Adipocyte (in vitro differentiated cells): ENCODE measurements at regions not wholly inside any gene's neighbourhood (a gene's known extent, or its start where the extent isn't known, plus 50 kb on each side); places are given as distances from the start of the nearest gene placed in this dataset.
"Not testable (repeated sequence)": the region's sequence is repeated elsewhere in the genome, so short reads cannot be mapped to it uniquely, and the experiment has no call there.

Experiments used
- DNase-seq: peaks from one replicate; pipeline ENCODE4 v3.0.0-alpha.2; 2015; ENCODE audit warnings: low read depth
- H3K27me3 ChIP-seq: replicated peaks from 2 replicates; pipeline ENCODE4 v1.7.0; 2013; ENCODE audit warnings: mild to moderate bottlenecking, low read length, moderate library complexity; ENCODE audit not compliant: control insufficient read depth, insufficient read depth
- H3K36me3 ChIP-seq: 2 replicates; pipeline ENCODE4 v1.7.0; 2013; ENCODE audit warnings: low read length, mild to moderate bottlenecking, moderate library complexity; ENCODE audit not compliant: control insufficient read depth, insufficient read depth, severe bottlenecking
- H3K4me1 ChIP-seq: 2 replicates; pipeline ENCODE4 v1.7.0; 2013; ENCODE audit warnings: mild to moderate bottlenecking, low read length, moderate library complexity; ENCODE audit not compliant: control insufficient read depth, insufficient read depth
- H3K4me3 ChIP-seq: 2 replicates; pipeline ENCODE4 v1.7.0; 2013; ENCODE audit warnings: mild to moderate bottlenecking, low read length, moderate library complexity
- H3K9ac ChIP-seq: 2 replicates; pipeline ENCODE4 v1.7.0; 2013; ENCODE audit warnings: mild to moderate bottlenecking, low read length, moderate library complexity
- H3K9me3 ChIP-seq: 2 replicates; pipeline ENCODE4 v1.7.0; 2013; ENCODE audit warnings: mild to moderate bottlenecking, low read length, moderate library complexity; ENCODE audit not compliant: control insufficient read depth

DNA sequence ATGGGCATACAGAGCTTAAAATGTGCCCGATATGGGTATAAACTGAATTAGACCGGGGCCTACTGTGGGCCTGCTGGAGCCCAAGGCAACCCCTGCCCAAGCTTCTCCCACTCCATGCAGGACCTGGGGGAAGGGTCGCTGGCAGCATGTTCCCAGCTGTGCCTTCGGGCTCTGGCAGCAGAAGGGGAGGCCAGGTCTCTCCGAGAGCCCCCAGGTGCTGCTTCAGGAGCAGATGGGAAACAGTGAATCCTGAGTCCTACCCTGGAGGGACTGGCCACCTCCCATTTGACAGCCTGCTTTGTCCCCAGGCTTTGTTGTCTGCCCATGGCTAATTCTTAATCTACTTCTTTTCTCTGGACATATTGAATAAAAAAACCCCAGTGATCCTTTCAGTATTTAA lies 315.6 kb upstream of the B3GAT1 start:
- Histone ChIP-seq H3K27me3 (peaks cover 31% of the 10 kb centered on the region), H3K4me3 (no peak overlapping the region), H3K36me3 (no peaks in the 10 kb centered on the region), H3K9me3 (no peaks in the 10 kb centered on the region), H3K4me1 (no peaks in the 10 kb centered on the region), H3K9ac (no peak overlapping the region)
- DNase-seq = no peak

DNA sequence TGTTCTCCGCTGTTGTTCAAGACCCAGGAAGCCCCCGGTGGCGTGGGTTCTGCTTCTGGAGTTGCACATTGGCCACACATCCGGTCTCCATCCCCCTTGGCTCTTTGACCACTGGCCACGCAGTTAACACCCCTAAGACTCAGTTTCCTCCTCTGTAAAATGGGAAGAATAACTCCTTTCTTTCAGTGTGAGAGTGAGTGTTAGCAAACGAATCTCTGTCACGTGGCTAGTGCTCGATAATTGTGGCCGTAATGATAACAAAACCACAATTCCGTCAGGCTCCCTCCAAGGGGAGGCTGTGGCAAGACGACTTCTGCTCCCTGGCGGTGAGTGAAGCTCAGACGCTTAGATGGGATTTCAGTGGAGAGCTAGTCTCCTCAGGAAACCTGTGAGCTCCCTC lies 315.2 kb upstream of the B3GAT1 start:
- no peak for DNase-seq
- no peaks in the 10 kb centered on the region for H3K9me3 ChIP-seq
- no peaks in the 10 kb centered on the region for H3K4me1 ChIP-seq
- no peak overlapping the region for H3K4me3 ChIP-seq
- H3K9ac ChIP-seq = no peak overlapping the region
- H3K36me3 ChIP-seq = no peaks in the 10 kb centered on the region
- peaks cover 26% of the 10 kb centered on the region for H3K27me3 ChIP-seq

DNA sequence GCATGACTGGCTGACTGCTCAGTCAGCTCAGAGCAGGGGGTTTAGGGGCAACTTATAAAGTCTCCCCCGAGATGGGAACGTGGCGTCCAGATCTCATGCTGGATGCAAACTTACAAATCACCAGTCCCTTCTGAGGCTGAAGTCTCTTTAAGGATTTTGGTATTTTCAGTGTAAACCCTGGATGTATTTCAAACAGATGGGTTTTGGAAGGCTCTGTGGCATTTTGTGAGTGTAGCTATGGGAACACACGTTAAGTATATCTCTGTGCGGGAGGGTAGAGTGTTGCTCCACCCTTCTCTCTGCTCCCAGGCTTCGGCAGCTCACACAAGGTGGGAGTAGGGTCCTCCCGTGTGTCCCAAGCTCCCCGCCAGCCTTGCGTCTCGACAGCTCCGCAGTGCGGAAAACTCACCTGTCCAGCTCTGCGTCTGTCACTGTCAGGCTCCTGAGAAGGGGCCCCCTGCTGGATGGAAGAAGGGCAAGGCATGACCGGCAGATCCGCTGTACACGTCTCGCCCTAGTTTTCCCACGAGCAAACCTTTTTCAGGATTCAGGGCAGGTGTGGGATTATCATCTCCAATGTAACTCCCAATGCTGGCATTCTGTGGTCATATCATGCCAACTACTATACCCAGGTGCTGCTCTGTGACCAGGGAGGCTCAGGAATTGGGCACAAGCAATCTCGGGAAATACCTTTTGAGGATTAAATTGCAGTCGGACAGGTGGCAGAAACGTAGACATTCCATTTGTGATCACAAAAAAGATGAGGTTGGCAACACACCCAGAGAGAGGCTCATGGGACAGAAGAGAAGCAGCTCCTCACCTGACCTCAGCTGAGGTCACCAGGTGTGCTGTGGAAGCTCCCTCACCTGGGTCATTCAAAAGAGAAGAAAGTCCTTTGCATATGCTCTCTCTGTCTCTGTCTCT lies 313.9 kb upstream of the B3GAT1 start:
- H3K9me3 ChIP-seq = no peaks in the 10 kb centered on the region
- H3K4me3 ChIP-seq = no peak overlapping the region
- H3K36me3 ChIP-seq = no peaks in the 10 kb centered on the region
- H3K4me1 ChIP-seq = no peaks in the 10 kb centered on the region
- no peak for DNase-seq
- H3K9ac ChIP-seq = no peak overlapping the region
- peaks cover 22% of the 10 kb centered on the region for H3K27me3 ChIP-seq

DNA sequence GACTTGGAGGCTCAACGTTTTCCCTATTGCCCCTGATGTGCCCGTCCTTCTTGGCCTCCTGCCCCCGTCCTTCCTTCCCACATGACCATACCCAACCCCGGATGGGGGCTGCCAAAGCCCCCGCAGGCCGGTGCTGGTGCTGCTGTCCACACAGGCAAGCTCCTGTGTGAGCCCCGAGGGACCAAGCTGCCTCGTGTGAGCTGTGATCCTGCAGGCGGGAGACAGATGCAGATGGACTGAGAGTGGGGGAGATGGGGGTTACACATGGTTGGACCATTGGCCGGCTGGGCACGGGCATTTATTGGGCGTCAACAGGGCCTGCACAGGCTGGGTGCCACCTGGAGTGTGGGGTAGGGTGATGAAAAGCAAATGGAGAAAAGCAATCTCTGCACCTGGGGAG lies 313.2 kb upstream of the B3GAT1 start:
- H3K4me3 ChIP-seq = no peak overlapping the region
- H3K27me3 ChIP-seq = peaks cover 22% of the 10 kb centered on the region
- no peaks in the 10 kb centered on the region for H3K4me1 ChIP-seq
- no peak overlapping the region for H3K9ac ChIP-seq
- H3K9me3 ChIP-seq = no peaks in the 10 kb centered on the region
- no peak for DNase-seq
- H3K36me3 ChIP-seq = no peaks in the 10 kb centered on the region

DNA sequence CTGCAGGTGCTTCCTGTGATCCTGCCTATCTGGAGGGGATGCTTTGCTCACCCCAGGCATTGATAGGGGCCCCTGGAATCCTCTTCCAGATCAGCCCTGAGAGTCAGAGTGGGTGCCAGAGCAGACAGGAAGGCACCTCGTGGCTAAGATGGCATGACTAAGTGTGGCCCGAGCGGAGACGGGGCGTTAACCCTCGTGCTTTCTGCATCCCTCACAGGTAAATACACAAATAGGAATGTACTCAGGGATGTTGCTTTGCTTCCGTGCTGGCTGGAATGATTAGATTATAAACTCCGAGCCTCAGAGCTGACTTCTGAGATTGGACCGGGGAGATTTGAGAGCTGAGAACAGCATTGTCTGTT lies 312.7 kb upstream of the B3GAT1 start:
- Histone ChIP-seq H3K9ac (no peak overlapping the region), H3K9me3 (no peaks in the 10 kb centered on the region), H3K4me3 (no peak overlapping the region), H3K36me3 (no peaks in the 10 kb centered on the region), H3K27me3 (peaks cover 22% of the 10 kb centered on the region), H3K4me1 (no peaks in the 10 kb centered on the region)
- DNase-seq = no peak

DNA sequence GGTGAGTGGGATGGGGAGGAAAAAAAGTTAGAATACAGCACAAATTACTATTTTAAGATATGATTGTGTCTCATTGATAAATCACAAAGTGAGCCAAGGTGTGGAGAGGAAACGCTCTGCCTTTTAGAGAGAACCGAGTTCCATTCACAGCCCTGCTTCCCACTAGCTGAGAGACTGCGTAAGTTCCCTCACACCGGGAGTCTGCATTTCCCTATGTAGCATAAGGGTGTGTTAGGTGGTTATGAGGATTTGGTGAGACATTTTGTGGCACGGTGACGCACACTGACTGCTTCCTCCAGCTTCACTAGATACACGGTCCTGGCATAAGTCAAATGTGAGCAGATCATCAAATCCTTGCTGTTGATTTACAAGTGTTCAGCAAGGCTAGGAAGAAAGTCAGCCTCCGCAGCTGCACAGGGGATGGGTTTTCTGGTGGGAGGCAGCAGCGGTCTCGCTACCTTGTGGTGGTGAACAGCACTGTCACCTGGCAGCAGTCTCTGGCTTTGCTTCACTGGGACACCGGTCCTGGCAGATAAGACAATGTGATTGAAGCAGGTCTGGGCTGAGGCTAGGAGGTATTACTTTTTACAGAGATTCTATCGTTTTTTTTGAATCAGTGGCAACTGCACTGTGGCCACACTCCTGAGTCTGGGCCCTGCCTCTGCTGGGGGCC lies 312.2 kb upstream of the B3GAT1 start:
- no peak overlapping the region for H3K9ac ChIP-seq
- no peak overlapping the region for H3K4me3 ChIP-seq
- peaks cover 22% of the 10 kb centered on the region for H3K27me3 ChIP-seq
- H3K9me3 ChIP-seq = no peaks in the 10 kb centered on the region
- H3K36me3 ChIP-seq = no peaks in the 10 kb centered on the region
- no peak for DNase-seq
- no peaks in the 10 kb centered on the region for H3K4me1 ChIP-seq

DNA sequence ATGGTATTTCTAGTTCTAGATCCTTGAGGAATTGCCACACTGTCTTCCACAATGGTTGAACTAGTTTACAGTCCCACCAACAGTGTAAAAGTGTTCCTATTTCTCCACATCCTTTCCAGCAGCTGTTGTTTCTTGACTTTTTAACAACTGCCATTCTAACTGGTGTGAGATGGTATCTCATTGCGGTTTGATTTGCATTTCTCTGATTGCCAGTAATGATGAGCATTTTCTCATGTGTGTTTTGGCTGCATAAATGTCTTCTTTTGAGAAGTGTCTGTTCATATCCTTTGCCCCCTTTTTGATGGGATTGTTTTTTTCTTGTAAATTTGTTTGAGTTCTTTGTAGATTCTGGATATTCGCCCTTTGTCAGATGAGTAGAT lies 308.6 kb upstream of the B3GAT1 start:
- not testable (repeated sequence) for DNase-seq, H3K36me3 ChIP-seq, H3K4me3 ChIP-seq, H3K4me1 ChIP-seq, H3K9ac ChIP-seq, H3K27me3 ChIP-seq, H3K9me3 ChIP-seq

DNA sequence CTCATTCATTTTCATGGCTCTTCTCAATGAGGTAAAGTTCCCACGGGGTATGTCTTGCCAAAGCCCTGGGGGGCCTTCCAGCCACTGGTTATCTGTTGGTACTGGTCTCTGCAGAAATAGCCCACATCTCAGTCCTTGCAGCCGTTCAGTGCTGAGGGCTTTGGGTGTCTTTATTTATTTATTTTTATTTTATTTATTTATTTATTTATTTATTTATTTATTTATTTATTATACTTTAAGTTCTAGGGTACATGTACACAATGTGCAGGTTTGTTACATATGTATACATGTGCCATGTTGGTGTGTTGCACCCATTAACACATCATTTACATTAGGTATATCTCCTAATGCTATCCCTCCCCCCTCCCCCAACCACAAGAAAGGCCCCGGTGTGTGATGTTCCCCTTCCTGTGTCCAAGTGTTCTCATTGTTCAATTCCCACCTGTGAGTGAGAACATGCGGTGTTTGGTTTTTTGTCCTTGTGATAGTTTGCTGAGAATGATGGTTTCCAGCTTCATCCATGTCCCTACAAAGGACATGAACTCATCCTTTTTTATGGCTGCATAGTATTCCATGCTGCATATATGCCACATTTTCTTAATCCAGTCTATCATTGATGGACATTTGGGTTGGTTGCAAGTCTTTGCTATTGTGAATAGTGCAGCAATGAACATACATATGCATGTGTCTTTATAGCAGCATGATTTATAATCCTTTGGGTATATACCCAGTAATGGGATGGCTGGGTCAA lies 308.1 kb upstream of the B3GAT1 start:
- H3K27me3 ChIP-seq = not testable (repeated sequence)

DNA sequence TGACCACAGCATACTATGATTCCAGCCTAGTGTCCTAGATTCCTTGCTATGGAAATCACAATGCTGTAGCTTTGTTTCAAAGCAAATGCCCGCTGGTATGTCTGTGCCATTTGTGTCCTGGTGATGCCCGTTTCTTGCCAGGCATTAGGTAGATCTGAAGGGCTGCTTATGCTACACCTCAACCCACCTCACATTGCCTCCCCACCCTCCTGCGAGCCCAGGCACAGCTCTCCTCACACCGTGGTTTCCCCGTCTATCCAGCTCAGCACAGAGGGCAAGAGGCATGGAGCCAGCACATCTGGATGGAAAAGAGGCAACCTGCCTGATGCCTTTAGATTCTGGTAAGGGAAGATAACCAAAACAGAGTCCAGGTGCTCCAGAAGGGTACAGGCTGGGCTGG lies 307.4 kb upstream of the B3GAT1 start:
- no peak overlapping the region for H3K4me3 ChIP-seq
- no peak overlapping the region for H3K9ac ChIP-seq
- DNase-seq = no peak
- no peaks in the 10 kb centered on the region for H3K36me3 ChIP-seq
- no peaks in the 10 kb centered on the region for H3K4me1 ChIP-seq
- H3K27me3 ChIP-seq = no peaks in the 10 kb centered on the region
- H3K9me3 ChIP-seq = no peaks in the 10 kb centered on the region

More for the DNA sequence above, 308.1 kb upstream of the B3GAT1 start:
- not testable (repeated sequence) for H3K36me3 ChIP-seq, H3K9ac ChIP-seq, DNase-seq, H3K4me1 ChIP-seq, H3K9me3 ChIP-seq, H3K4me3 ChIP-seq

DNA sequence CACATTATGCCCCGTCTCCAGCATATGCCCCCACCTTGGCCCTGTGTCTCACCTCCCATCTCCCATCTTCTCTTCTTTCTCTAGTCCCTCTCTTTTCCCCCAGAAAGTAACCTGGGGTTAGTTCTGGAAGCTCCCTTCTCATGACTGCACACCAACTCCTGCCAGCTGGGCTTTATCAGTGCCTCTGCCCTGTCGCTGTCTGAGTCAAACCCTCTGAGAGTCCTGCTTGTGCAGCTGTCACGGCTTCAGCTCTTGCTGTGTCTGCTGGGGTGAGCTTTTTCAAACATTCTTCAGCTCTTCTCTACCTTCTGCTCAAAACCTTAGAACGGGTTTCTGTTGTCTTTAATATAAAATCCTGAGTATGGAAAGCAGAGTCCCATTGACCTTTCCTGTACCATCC lies 304.5 kb upstream of the B3GAT1 start:
- Histone ChIP-seq H3K4me3 (no peak overlapping the region), H3K9ac (no peak overlapping the region), H3K36me3 (no peaks in the 10 kb centered on the region), H3K4me1 (no peaks in the 10 kb centered on the region), H3K27me3 (no peaks in the 10 kb centered on the region), H3K9me3 (no peaks in the 10 kb centered on the region)
- no peak for DNase-seq

DNA sequence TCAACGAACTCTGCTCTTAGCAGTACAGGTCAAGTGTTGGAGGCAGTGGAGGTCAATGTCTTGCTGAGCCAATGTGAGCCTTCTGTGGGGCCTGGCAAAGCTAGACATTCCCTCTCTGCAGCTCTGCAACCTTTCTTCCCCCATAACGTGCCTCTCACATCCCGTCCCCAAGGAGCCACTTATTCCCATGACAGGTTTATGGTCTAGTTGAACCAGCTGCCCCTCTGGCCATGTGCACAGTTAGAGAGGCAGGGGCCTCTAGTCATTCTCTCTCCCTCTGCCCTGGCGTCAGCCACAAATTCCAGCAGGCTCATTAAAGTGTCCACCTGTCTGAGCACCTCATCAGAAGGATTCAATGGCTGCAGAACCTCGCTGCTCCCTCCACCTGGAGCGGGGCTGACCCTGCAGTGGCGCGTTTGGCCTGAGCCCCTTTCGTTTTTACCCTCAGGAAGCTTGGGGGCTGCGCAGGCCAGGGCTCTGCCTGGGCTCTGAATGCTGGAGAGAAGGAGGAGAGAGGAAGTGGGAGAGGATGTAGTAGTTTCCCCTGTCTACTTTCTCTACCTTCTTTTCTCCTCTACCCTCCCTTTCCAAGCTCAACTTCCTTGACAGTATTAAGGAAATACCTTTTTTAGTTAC lies 302.1 kb upstream of the B3GAT1 start:
- no peaks in the 10 kb centered on the region for H3K4me1 ChIP-seq
- no peak for DNase-seq
- no peaks in the 10 kb centered on the region for H3K27me3 ChIP-seq
- no peaks in the 10 kb centered on the region for H3K36me3 ChIP-seq
- H3K4me3 ChIP-seq = no peak overlapping the region
- no peak overlapping the region for H3K9ac ChIP-seq
- no peaks in the 10 kb centered on the region for H3K9me3 ChIP-seq
